ENCODE measurements at regions not wholly inside any gene's neighbourhood (a gene's known extent, or its start where the extent isn't known, plus 50 kb on each side); places are given as distances from the start of the nearest gene placed in this dataset.

DNA sequence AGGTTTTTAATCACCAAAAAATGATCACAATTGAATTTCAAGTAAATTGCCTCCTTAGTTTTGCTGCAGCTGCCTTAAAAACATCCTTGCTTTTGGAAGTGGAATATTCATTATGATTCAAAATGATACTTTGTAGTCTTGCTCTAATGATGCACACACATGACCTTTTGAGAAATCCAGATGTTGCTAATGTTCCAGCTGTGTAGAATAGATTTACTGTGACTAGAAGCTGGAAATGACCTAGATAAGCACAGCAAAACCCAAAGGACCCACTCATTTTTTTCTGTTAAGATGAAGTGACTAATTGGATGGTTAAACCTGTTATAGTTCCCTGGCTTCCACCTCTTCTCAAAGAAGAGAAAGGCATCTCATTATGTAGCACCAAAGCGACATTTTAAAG lies 64.6 kb upstream of the RALGPS2 start:
- no peak overlapping the region for H2BK12ac ChIP-seq (ENCODE audit: low read depth, low read length)
- no peak for TF ChIP-seq SAP30 (IDR thresholded peaks at IDR 0.05; ENCODE audit: insufficient read depth, insufficient replicate concordance, low read length)
- TF ChIP-seq BACH1 (IDR thresholded peaks at IDR 0.05; ENCODE audit: low read length) = no peak
- TF ChIP-seq NRF1 (IDR thresholded peaks at IDR 0.05; ENCODE audit: low read depth, low read length) = no peak
- TF ChIP-seq TEAD4 (IDR thresholded peaks at IDR 0.05; ENCODE audit: low read depth, low read length) = no peak
- no peak for TF ChIP-seq SIRT6 (IDR thresholded peaks at IDR 0.05; ENCODE audit: low read length)
- no peak for TF ChIP-seq SIX5 (IDR thresholded peaks at IDR 0.05; ENCODE audit: low read depth, low read length)
- TF ChIP-seq CBX5 (IDR thresholded peaks at IDR 0.05; ENCODE audit: low read depth, low read length) = no peak
- no peak for TF ChIP-seq GTF2F1 (IDR thresholded peaks at IDR 0.05; ENCODE audit: borderline replicate concordance, low read depth, low read length)
- no peak for TF ChIP-seq POU5F1 (IDR thresholded peaks at IDR 0.05; ENCODE audit: low read depth, low read length)
- TF ChIP-seq CHD2 (IDR thresholded peaks at IDR 0.05; ENCODE audit: low read length) = no peak
- TF ChIP-seq TBP (IDR thresholded peaks at IDR 0.05; ENCODE audit: low read depth, low read length) = no peak
- no peak for TF ChIP-seq KDM4A (IDR thresholded peaks at IDR 0.05; ENCODE audit: low read depth, low read length, severe bottlenecking)
- no peak for TF ChIP-seq HDAC6 (IDR thresholded peaks at IDR 0.05; ENCODE audit: low read depth, low read length)
- no peak for TF ChIP-seq EP300 (IDR thresholded peaks at IDR 0.05; ENCODE audit: borderline replicate concordance in 1 of 2, low read depth in 2 of 2, low read length in 2 of 2)
- no peak for TF ChIP-seq JUN (IDR thresholded peaks at IDR 0.05; ENCODE audit: low read depth, low read length)
- TF ChIP-seq ZNF274 (IDR thresholded peaks at IDR 0.05; ENCODE audit: borderline replicate concordance, extremely low read depth, low read length) = no peak
- TF ChIP-seq SRF (IDR thresholded peaks at IDR 0.05; ENCODE audit: low read depth, low read length) = no peak

More for the DNA sequence above, 64.6 kb upstream of the RALGPS2 start:
- FAIRE-seq (no peak), DNase-seq (ENCODE audit: low read depth in 1 of 2, low spot score in 2 of 2) (no peak)
- Histone ChIP-seq H3K79me2 (ENCODE audit: control insufficient read depth in 1 of 2, insufficient read depth in 2 of 2, low read length in 2 of 2) (no peaks in the 10 kb centered on the region), H4K5ac (ENCODE audit: insufficient read length, low read depth, low read length) (no peak overlapping the region), H3K79me1 (ENCODE audit: low read depth, low read length) (no peaks in the 10 kb centered on the region), H4K91ac (replicated peaks; ENCODE audit: insufficient read length, low read length) (no peak overlapping the region), H3K4me1 (replicated peaks in 1 of 4; ENCODE audit: control insufficient read depth in 3 of 4, insufficient read depth in 4 of 4, low read length in 3 of 4) (no peaks in the 10 kb centered on the region), H2BK5ac (ENCODE audit: low read depth, low read length) (no peak overlapping the region), H3K56ac (replicated peaks; ENCODE audit: insufficient read length, low read depth, low read length) (no peak overlapping the region), H3K27ac (ENCODE audit: low read depth, low read length) (no peak overlapping the region), H3K36me3 (ENCODE audit: control insufficient read depth in 2 of 4, insufficient read depth in 4 of 4, low read length in 3 of 4) (no peaks in the 10 kb centered on the region), H2BK120ac (replicated peaks; ENCODE audit: low read depth, low read length) (no peak overlapping the region), H2AK5ac (ENCODE audit: low read depth, low read length) (no peak overlapping the region), H3K27me3 (replicated peaks in 1 of 4; ENCODE audit: control insufficient read depth in 3 of 4, extremely low read depth in 1 of 4, insufficient read depth in 3 of 4, low read length in 3 of 4) (no peaks in the 10 kb centered on the region), H3K4ac (replicated peaks; ENCODE audit: insufficient read length, low read depth, low read length) (no peak overlapping the region), H3K14ac (ENCODE audit: insufficient read length) (no peak overlapping the region), H3K4me2 (ENCODE audit: insufficient read depth in 1 of 2, low read depth in 2 of 2, low read length in 2 of 2) (no peak overlapping the region), H3K9ac (replicated peaks in 1 of 4; ENCODE audit: extremely low read depth in 1 of 4, low read depth in 3 of 4, low read length in 3 of 4) (no peak overlapping the region), H3K18ac (ENCODE audit: extremely low read depth, low read length) (no peak overlapping the region), H4K8ac (ENCODE audit: extremely low read depth, insufficient read depth, low read length) (no peak overlapping the region), H3K4me3 (ENCODE audit: extremely low read depth in 1 of 4, insufficient read depth in 2 of 4, low read depth in 3 of 4, low read length in 4 of 4) (no peak overlapping the region), H4K20me1 (replicated peaks in 1 of 2; ENCODE audit: control insufficient read depth in 1 of 2, insufficient read depth in 2 of 2, low read length in 2 of 2) (no peaks in the 10 kb centered on the region), H2AFZ (ENCODE audit: low read length) (no peak overlapping the region), H2BK15ac (ENCODE audit: low read length) (no peak overlapping the region), H3K9me3 (ENCODE audit: insufficient read depth in 2 of 2, low read depth in 1 of 2, low read length in 1 of 2) (no peaks in the 10 kb centered on the region), H3K23me2 (ENCODE audit: low read depth, low read length) (no peaks in the 10 kb centered on the region), H2BK20ac (ENCODE audit: low read length) (no peak overlapping the region), H3K23ac (ENCODE audit: insufficient read length) (no peak overlapping the region)
- CTCF ChIA-PET (ENCODE audit: partially characterized antibody) = interaction anchor here (0.6 to 0.8 kb wide), 2 partner anchors 66 kb away, joined by 3 read pairs; no protein-coding TSS in a partner anchor
- POLR2A ChIA-PET (ENCODE audit: partially characterized antibody) = no interaction called here
- 88% methylated on average over 1 of the region's 1 CpG; no CpG with 5 or more reads in 1 of the 2 experiments for WGBS, 2 experiments (ENCODE audit: extremely low coverage in 1 of 2, insufficient coverage in 1 of 2, insufficient read length in 1 of 2, insufficient replicate concordance in 2 of 2, low coverage in 1 of 2, low lambda C conversion rate in 2 of 2, missing lambda C conversion rate in 1 of 2)
